ENCODE measurements at regions not wholly inside any gene's neighbourhood (a gene's known extent, or its start where the extent isn't known, plus 50 kb on each side); places are given as distances from the start of the nearest gene placed in this dataset.
"Not testable (repeated sequence)": the region's sequence is repeated elsewhere in the genome, so short reads cannot be mapped to it uniquely, and the experiment has no call there.

DNA sequence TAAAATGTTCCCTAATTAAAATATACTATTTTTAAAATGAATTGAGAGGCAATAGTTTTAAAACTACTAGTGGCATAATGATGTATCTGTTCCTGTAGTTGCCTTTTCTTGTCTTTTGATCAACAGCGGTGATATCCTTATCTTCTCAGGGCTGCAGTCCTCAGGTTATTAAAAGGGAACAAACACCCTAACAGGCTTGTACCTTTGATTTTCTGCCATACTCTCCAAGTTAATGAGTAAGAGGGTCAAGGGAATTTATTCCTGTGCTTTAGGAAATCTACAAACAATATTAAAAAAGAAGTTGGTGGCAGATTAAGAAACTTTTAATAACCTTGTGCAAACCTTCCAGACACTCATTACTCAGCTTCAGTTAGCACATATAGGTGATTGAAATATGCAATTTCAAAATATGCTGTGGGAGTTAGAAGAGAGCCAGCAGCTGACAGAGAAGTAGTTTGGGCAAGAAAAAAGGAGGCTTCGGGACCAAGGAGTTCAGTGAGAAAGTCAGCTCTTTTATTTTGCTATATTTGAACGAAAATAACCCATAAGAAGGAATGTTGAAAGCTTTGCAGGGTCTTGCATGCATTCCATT is 81.0 kb upstream of the TLE4 start:
- no peak for DNase-seq (ENCODE audit: low read depth, low spot score)

GRCh38 chr9:79492092-79493009 is 79.4 kb upstream of the TLE4 start:
- no peak for DNase-seq (ENCODE audit: low read depth, low spot score)

DNA sequence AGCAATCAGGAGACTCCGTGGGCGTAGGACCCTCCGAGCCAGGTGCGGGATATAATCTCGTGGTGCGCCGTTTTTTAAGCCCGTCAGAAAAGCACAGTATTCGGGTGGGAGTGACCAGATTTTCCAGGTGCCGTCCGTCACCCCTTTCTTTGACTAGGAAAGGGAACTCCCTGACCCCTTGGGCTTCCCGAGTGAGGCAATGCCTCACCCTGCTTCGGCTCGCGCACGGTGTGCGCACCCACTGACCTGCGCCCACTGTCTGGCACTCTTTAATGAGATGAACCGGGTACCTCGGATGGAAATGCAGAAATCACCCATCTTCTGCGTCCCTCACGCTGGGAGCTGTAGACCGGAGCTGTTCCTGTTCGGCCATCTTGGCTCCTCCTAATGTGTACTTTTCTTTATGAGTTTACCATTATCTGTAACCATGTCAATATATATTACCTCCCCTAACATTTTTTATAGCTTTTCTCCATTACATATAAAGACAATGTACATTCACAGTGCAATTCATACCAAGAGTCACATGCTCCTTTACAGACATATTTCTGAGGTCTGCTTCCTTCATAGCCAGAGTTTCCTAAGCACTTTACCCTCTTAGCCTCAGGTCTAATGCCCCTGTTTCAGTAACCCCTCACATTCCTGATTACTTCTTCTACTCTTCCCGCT is 71.4 kb upstream of the TLE4 start:
- not testable (repeated sequence) for DNase-seq (ENCODE audit: low read depth, low spot score)

DNA sequence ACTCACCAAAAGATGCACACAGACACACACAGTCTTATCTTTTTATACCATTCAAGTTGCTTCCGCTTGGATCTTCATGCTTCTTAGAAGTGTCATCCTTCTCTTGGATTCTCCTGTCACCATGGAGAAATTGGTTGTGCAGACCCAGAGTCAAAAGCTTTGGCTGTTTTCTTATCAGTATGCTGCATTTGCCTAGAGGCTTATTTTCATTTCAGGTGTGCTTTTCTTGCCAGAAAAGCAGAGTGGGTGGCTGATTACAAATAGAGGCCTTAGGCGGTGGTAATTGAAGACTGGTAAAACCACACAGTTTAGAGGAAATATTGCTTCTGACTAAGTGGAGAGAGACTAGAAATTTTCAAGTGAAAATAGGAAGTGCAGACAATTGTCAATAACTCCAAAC is 70.2 kb upstream of the TLE4 start:
- DNase-seq (ENCODE audit: low read depth, low spot score) = no peak

- DNase-seq (ENCODE audit: low read depth, low spot score) = no peak
Observed at GRCh38 chr9:79507801-79508200, 64.0 kb upstream of the TLE4 start.

DNA sequence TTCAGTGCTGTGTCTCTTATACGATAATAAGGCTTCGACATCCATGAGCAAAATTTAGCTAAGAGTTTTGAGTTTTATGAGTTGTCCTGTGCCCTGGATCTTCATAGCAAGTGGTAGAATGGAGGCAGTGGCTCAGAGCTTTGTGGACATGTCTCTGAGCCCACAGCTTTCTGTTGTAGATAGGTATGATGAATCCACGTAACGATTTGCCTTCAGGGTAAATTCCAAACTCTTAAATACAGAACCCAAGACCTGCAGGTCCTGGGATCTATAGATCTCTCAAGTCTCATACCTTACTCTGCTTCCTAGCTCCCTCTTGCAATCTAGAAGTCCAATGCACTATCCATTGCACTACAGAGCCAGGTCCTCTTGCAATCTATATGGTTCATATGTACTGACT is 59.5 kb upstream of the TLE4 start:
- DNase-seq (ENCODE audit: low read depth, low spot score) = no peak
